ENCODE measurements at regions not wholly inside any gene's neighbourhood (a gene's known extent, or its start where the extent isn't known, plus 50 kb on each side); places are given as distances from the start of the nearest gene placed in this dataset.

- peak in 1 of 2 experiments; percentile 8 for DNase-seq
These were observed 161.0 kb downstream of the HERPUD2 start for GRCh38 chr7:35533902-35534301.

- no peak for DNase-seq
These were observed 164.5 kb downstream of the HERPUD2 start for GRCh38 chr7:35530124-35531109.

- no peak for DNase-seq
These were observed 165.2 kb downstream of the HERPUD2 start for GRCh38 chr7:35529713-35530112.

- DNase-seq = no peak
These were observed 166.5 kb downstream of the HERPUD2 start for GRCh38 chr7:35528381-35528977.

GRCh38 chr7:35526645-35527044, 168.3 kb downstream of the HERPUD2 start:
- no peak for DNase-seq

- DNase-seq = no peak
These were observed 170.7 kb downstream of the HERPUD2 start for GRCh38 chr7:35524112-35524804.

GRCh38 chr7:35523292-35523691, 171.6 kb downstream of the HERPUD2 start:
- no peak for DNase-seq

- no peak for DNase-seq
These were observed 172.2 kb downstream of the HERPUD2 start for GRCh38 chr7:35522697-35523096.

- no peak for DNase-seq
These were observed 173.0 kb downstream of the HERPUD2 start for GRCh38 chr7:35521941-35522340.

GRCh38 chr7:35520810-35521625, 173.9 kb downstream of the HERPUD2 start:
- DNase-seq = no peak

- peak; percentile 33 to 40 for DNase-seq
These were observed 174.7 kb downstream of the HERPUD2 start for GRCh38 chr7:35519971-35520809.

- DNase-seq = no peak
These were observed 176.2 kb downstream of the HERPUD2 start for GRCh38 chr7:35518767-35519166.

- DNase-seq = no peak
These were observed 178.4 kb downstream of the HERPUD2 start for GRCh38 chr7:35516498-35516897.

- no peak for DNase-seq
These were observed 181.1 kb downstream of the HERPUD2 start for GRCh38 chr7:35513828-35514227.

GRCh38 chr7:35513195-35513594, 181.7 kb downstream of the HERPUD2 start:
- no peak for DNase-seq

GRCh38 chr7:35512716-35513115, 182.2 kb downstream of the HERPUD2 start:
- no peak for DNase-seq

- no peak for DNase-seq
These were observed 186.1 kb downstream of the HERPUD2 start for GRCh38 chr7:35508623-35509400.

GRCh38 chr7:35505066-35505465, 189.9 kb downstream of the HERPUD2 start:
- no peak for DNase-seq

GRCh38 chr7:35504365-35504764, 190.6 kb downstream of the HERPUD2 start:
- no peak for DNase-seq

- DNase-seq = no peak
These were observed 193.3 kb downstream of the HERPUD2 start for GRCh38 chr7:35501681-35502080.

GRCh38 chr7:35499226-35499625, 195.7 kb downstream of the HERPUD2 start:
- no peak for DNase-seq
